ENCODE measurements at regions not wholly inside any gene's neighbourhood (a gene's known extent, or its start where the extent isn't known, plus 50 kb on each side); places are given as distances from the start of the nearest gene placed in this dataset.
A peak's percentile ranks its signal among the peaks of the same experiment; 100 is the strongest.
"Not testable (repeated sequence)": the region's sequence is repeated elsewhere in the genome, so short reads cannot be mapped to it uniquely, and the experiment has no call there.

- ATAC-seq; DNase-seq (ENCODE audit: low spot score); intact Hi-C loops (cut with DNase I): not testable (repeated sequence)
Measured at GRCh38 chr20:39957911-39958310, 731.1 kb downstream of the MAFB start.

GRCh38 chr20:39954621-39955020 lies 734.4 kb downstream of the MAFB start:
- ATAC-seq: peak; percentile 87
- intact Hi-C loops (cut with DNase I): no loop called here

GRCh38 chr20:39946931-39947330 lies 742.1 kb downstream of the MAFB start:
- no peak for DNase-seq (ENCODE audit: low spot score)
- intact Hi-C loops (cut with DNase I): no loop called here
- peak; percentile 83 for ATAC-seq

More at GRCh38 chr20:39954621-39955020, 734.4 kb downstream of the MAFB start:
- DNase-seq (ENCODE audit: low spot score): no peak

GRCh38 chr20:39946053-39946810 lies 742.8 kb downstream of the MAFB start:
- DNase-seq (ENCODE audit: low spot score) (no peak), ATAC-seq (no peak)
- intact Hi-C loops (cut with DNase I): no loop called here

GRCh38 chr20:39944861-39945260 lies 744.2 kb downstream of the MAFB start:
- ATAC-seq (no peak), DNase-seq (ENCODE audit: low spot score) (no peak)
- intact Hi-C loops (cut with DNase I): no loop called here

GRCh38 chr20:39943336-39943735 lies 745.7 kb downstream of the MAFB start:
- ATAC-seq: no peak
- DNase-seq (ENCODE audit: low spot score): no peak
- intact Hi-C loops (cut with DNase I): no loop called here

GRCh38 chr20:39941245-39941644 lies 747.8 kb downstream of the MAFB start:
- no peak for DNase-seq (ENCODE audit: low spot score)
- ATAC-seq: peak; percentile 44
- intact Hi-C loops (cut with DNase I): no loop called here

GRCh38 chr20:39939241-39939865 lies 749.7 kb downstream of the MAFB start:
- DNase-seq (ENCODE audit: low spot score) (no peak), ATAC-seq (no peak)
- intact Hi-C loops (cut with DNase I): no loop called here

- ATAC-seq (no peak), DNase-seq (ENCODE audit: low spot score) (no peak)
- intact Hi-C loops (cut with DNase I): no loop called here
Measured at GRCh38 chr20:39936401-39936800, 752.6 kb downstream of the MAFB start.

GRCh38 chr20:39935901-39936300 lies 753.1 kb downstream of the MAFB start:
- no peak for DNase-seq (ENCODE audit: low spot score)
- intact Hi-C loops (cut with DNase I): no loop called here
- no peak for ATAC-seq

- intact Hi-C loops (cut with DNase I): no loop called here
- no peak for ATAC-seq
- DNase-seq (ENCODE audit: low spot score): no peak
Measured at GRCh38 chr20:39916236-39916765, 772.7 kb downstream of the MAFB start.

- intact Hi-C loops (cut with DNase I): no loop called here
- ATAC-seq (no peak), DNase-seq (ENCODE audit: low spot score) (no peak)
Measured at GRCh38 chr20:39913274-39913673, 775.8 kb downstream of the MAFB start.

- no peak for ATAC-seq
- intact Hi-C loops (cut with DNase I): no loop called here
- no peak for DNase-seq (ENCODE audit: low spot score)
Measured at GRCh38 chr20:39911497-39911896, 777.5 kb downstream of the MAFB start.

- ATAC-seq (peak; percentile 73), DNase-seq (ENCODE audit: low spot score) (no peak)
Measured at GRCh38 chr20:39910536-39910935, 778.5 kb downstream of the MAFB start.

GRCh38 chr20:39909447-39909846 lies 779.6 kb downstream of the MAFB start:
- DNase-seq (ENCODE audit: low spot score) (no peak), ATAC-seq (peak; percentile 76)
- intact Hi-C loops (cut with DNase I): no loop called here

More at GRCh38 chr20:39910536-39910935, 778.5 kb downstream of the MAFB start:
- intact Hi-C loops (cut with DNase I): no loop called here

- no peak for DNase-seq (ENCODE audit: low spot score)
Measured at GRCh38 chr20:39904476-39905112, 784.4 kb downstream of the MAFB start.

GRCh38 chr20:39903806-39904465 lies 785.1 kb downstream of the MAFB start:
- ATAC-seq: no peak
- DNase-seq (ENCODE audit: low spot score): no peak
- intact Hi-C loops (cut with DNase I): no loop called here

More at GRCh38 chr20:39904476-39905112, 784.4 kb downstream of the MAFB start:
- intact Hi-C loops (cut with DNase I): no loop called here
- ATAC-seq: peak; percentile 80

- ATAC-seq (no peak), DNase-seq (ENCODE audit: low spot score) (no peak)
- intact Hi-C loops (cut with DNase I): no loop called here
Measured at GRCh38 chr20:39899881-39900280, 789.2 kb downstream of the MAFB start.

- no peak for ATAC-seq
- DNase-seq (ENCODE audit: low spot score): no peak
- intact Hi-C loops (cut with DNase I): no loop called here
Measured at GRCh38 chr20:39898467-39898852, 790.6 kb downstream of the MAFB start.

Data from sciatic nerve (tissue), 2 donors.